GM21825 (cell line): ENCODE measurements at regions not wholly inside any gene's neighbourhood (a gene's known extent, or its start where the extent isn't known, plus 50 kb on each side); places are given as distances from the start of the nearest gene placed in this dataset.
A peak's percentile ranks its signal among the peaks of the same experiment; 100 is the strongest.

Experiments
- ATAC-seq: cut with Tn5 transposase; IDR thresholded peaks from one replicate; pipeline ENCODE4 v1.9.1; 2021; ENCODE audit warnings: mild to moderate bottlenecking, moderate library complexity; ENCODE audit not compliant: unreplicated experiment

GRCh38 chr2:62370321-62371250 is 135.4 kb downstream of the TMEM17 start:
- ATAC-seq = no peak

- ATAC-seq = no peak
Observed at GRCh38 chr2:62369541-62370202, 136.3 kb downstream of the TMEM17 start.

- ATAC-seq = no peak
Observed at GRCh38 chr2:62364791-62365528, 141.0 kb downstream of the TMEM17 start.

- ATAC-seq = peak; percentile 83
Observed at GRCh38 chr2:62363166-62363565, 142.8 kb downstream of the TMEM17 start.

- ATAC-seq = peak; percentile 32
Observed at GRCh38 chr2:62362561-62362960, 143.4 kb downstream of the TMEM17 start.

GRCh38 chr2:62361964-62362363 is 144.0 kb downstream of the TMEM17 start:
- ATAC-seq = no peak

- ATAC-seq = no peak
Observed at GRCh38 chr2:62354771-62355561, 151.0 kb downstream of the TMEM17 start.

GRCh38 chr2:62352031-62352430 is 154.0 kb downstream of the TMEM17 start:
- ATAC-seq = no peak

- no peak for ATAC-seq
Observed at GRCh38 chr2:62349788-62350187, 153.9 kb downstream of the B3GNT2 start.

- no peak for ATAC-seq
Observed at GRCh38 chr2:62348700-62349099, 152.8 kb downstream of the B3GNT2 start.

- no peak for ATAC-seq
Observed at GRCh38 chr2:62347563-62348270, 151.8 kb downstream of the B3GNT2 start.

- ATAC-seq = peak; percentile 65
Observed at GRCh38 chr2:62344472-62344871, 148.6 kb downstream of the B3GNT2 start.

GRCh38 chr2:62343636-62344337 is 147.9 kb downstream of the B3GNT2 start:
- ATAC-seq = no peak

GRCh38 chr2:62343206-62343605 is 147.3 kb downstream of the B3GNT2 start:
- no peak for ATAC-seq

- ATAC-seq = peak; percentile 57
Observed at GRCh38 chr2:62340994-62341484, 145.1 kb downstream of the B3GNT2 start.

- ATAC-seq = no peak
Observed at GRCh38 chr2:62339837-62340236, 143.9 kb downstream of the B3GNT2 start.

- ATAC-seq = no peak
Observed at GRCh38 chr2:62339413-62339812, 143.5 kb downstream of the B3GNT2 start.

- ATAC-seq = no peak
Observed at GRCh38 chr2:62338111-62338510, 142.2 kb downstream of the B3GNT2 start.

- no peak for ATAC-seq
Observed at GRCh38 chr2:62337403-62337802, 141.5 kb downstream of the B3GNT2 start.
